HAP-1 (cell line): ENCODE measurements at regions not wholly inside any gene's neighbourhood (a gene's known extent, or its start where the extent isn't known, plus 50 kb on each side); places are given as distances from the start of the nearest gene placed in this dataset.
A peak's percentile ranks its signal among the peaks of the same experiment; 100 is the strongest.
"Not testable (repeated sequence)": the region's sequence is repeated elsewhere in the genome, so short reads cannot be mapped to it uniquely, and the experiment has no call there.

ENCODE experiments used
- DNase-seq, 2 experiments: peaks; one replicate each; pipeline ENCODE4 v3.0.0-alpha.2; 2016 to 2020; ENCODE audit warnings: low spot score in 2 of 2
- H3K27me3 ChIP-seq: fragments of 250-450 bp; sonication (Bioruptor Pico); 2 replicates; pipeline ENCODE4 v1.5.1; 2020; ENCODE audit warnings: low read depth, mild to moderate bottlenecking, moderate library complexity
- H3K36me3 ChIP-seq: fragments of 250-450 bp; sonication (Bioruptor Pico); replicated peaks from 2 replicates; pipeline ENCODE4 v1.5.1; 2020; ENCODE audit warnings: mild to moderate bottlenecking
- H3K4me1 ChIP-seq: fragments of 250-450 bp; sonication (Bioruptor Pico); 2 replicates; pipeline ENCODE4 v1.5.1; 2020; ENCODE audit warnings: mild to moderate bottlenecking
- H3K4me3 ChIP-seq: fragments of 250-450 bp; sonication (Bioruptor Pico); 2 replicates; pipeline ENCODE4 v1.5.1; 2020; ENCODE audit warnings: mild to moderate bottlenecking, moderate library complexity
- H3K9me3 ChIP-seq: fragments of 250-450 bp; sonication (Bioruptor Pico); 2 replicates; pipeline ENCODE4 v1.5.1; 2020; ENCODE audit warnings: mild to moderate bottlenecking, moderate library complexity
- in situ Hi-C: fragments of 300-500 bp; cut with MboI; formaldehyde crosslinking; loops from 3 replicates; pipeline ENCODE4 v1.14.3; 2020; ENCODE audit warnings: low sequenced_read_pairs, inconsistent platforms, mixed read lengths

DNA sequence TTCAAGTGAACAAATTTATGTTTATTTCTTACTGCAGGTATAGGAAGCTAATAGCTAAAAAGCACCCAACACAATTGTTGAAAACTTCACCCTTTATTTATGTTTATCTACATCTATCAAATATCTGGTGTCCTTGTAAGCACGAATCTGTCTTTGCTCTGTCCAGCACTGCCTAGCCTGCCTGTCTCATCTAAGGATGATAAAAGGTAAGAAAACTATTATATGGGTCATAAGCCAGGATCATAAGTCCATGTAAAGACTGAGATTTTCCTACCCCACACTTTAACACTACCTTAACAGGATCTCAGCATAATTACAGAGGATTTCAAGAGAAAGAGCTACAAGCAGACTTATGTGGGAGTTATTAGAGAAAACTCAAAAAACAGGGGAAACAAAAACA lies 365.6 kb upstream of the TMEFF2 start:
- Histone ChIP-seq H3K4me3 (no peak overlapping the region), H3K9me3 (no peaks in the 10 kb centered on the region), H3K4me1 (no peaks in the 10 kb centered on the region; the same call in 1 of the 2 replicates), H3K36me3 (no peaks in the 10 kb centered on the region), H3K27me3 (no peaks in the 10 kb centered on the region)
- no peak for DNase-seq
- in situ Hi-C loops, result no loop called here

DNA sequence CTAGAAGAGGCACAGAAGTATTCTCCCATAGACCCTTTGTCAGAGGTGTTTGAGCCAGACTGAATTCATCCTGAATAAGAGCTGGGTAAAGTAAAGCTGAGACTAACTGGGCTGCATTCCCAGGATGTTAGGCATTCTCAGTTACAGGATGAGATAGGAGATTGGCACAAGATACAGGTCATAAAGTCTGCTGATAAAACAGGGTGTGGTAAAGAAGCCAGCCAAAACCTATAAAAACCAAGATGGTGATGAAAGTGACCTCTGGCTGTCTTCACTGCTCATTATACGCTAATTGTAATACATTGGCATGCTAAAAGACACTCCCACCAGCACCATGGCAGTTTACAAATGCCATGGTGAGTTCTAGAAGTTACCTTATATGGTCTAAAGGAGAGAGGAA lies 364.9 kb upstream of the TMEFF2 start:
- Histone ChIP-seq H3K4me1 (no peaks in the 10 kb centered on the region), H3K36me3 (no peaks in the 10 kb centered on the region), H3K9me3 (no peaks in the 10 kb centered on the region), H3K4me3 (no peak overlapping the region), H3K27me3 (no peaks in the 10 kb centered on the region)
- DNase-seq, result no peak
- in situ Hi-C loops, result no loop called here

DNA sequence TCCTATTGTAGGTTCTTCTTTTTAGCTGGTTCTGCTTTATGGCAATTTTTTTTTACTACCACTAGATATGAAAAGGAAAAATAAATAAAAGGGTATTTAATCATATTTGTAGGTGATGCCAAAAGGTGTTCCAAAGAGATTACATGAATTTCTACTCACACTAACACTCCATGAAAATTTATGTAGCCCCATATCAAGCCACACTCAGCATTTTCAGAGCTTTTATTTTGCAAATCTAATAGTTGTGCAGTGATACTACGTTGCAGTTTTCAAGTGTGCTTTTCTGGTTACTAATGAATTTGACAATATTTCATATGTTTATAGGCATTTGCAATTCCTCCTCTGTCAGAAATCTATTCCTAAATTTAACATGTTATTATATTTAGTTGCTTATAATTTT lies 363.9 kb upstream of the TMEFF2 start:
- DNase-seq, result no peak
- in situ Hi-C loops, result no loop called here
- Histone ChIP-seq H3K9me3 (no peaks in the 10 kb centered on the region), H3K36me3 (no peaks in the 10 kb centered on the region), H3K4me3 (no peak overlapping the region), H3K4me1 (no peaks in the 10 kb centered on the region), H3K27me3 (no peaks in the 10 kb centered on the region)

DNA sequence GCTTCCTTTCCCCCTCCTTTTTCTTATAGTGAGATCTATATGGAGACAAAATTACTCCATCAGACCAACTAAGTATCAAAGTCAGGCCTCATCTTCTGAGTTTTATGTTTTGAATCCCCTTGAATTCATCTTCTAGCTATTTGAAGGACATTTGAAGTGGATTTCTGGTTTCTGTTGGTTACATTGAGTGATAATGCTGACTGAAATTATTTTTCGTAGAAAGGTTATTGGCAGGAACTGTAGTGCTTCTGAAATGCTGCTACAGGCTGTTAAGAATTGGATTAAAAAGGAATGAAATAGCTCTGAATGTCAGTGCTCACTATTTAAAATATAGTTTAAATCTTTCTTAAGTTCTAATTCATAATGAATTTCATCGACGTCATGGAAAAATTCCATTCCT lies 361.0 kb upstream of the TMEFF2 start:
- H3K27me3 ChIP-seq, result no peaks in the 10 kb centered on the region
- no peak overlapping the region for H3K4me3 ChIP-seq
- in situ Hi-C loops, result no loop called here
- H3K4me1 ChIP-seq, result no peaks in the 10 kb centered on the region
- H3K9me3 ChIP-seq, result no peaks in the 10 kb centered on the region
- H3K36me3 ChIP-seq, result no peaks in the 10 kb centered on the region
- DNase-seq, result no peak

DNA sequence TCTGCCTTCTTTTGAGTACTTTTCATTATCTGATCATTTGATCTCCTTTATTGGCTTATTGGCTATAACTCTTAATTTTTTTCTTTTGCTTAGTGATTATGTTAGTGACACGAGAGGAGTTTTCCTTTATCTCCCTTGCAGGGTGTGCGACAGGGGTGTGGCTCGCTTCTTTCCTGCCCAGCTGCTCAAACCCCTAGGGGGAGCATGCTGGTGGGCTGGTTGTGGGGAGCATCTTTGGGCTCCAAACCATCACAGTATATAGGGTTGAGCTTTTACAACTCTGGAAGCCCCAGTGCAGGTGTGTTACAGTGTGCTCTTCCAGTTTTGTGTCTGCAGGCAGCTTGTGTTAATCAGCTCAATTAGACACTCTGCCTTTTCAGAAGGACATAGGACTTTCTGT lies 357.0 kb upstream of the TMEFF2 start:
- no peak overlapping the region for H3K4me3 ChIP-seq
- no peaks in the 10 kb centered on the region for H3K4me1 ChIP-seq
- no peaks in the 10 kb centered on the region for H3K9me3 ChIP-seq
- DNase-seq, result no peak
- H3K27me3 ChIP-seq, result no peaks in the 10 kb centered on the region
- H3K36me3 ChIP-seq, result no peaks in the 10 kb centered on the region
- in situ Hi-C loops, result no loop called here

DNA sequence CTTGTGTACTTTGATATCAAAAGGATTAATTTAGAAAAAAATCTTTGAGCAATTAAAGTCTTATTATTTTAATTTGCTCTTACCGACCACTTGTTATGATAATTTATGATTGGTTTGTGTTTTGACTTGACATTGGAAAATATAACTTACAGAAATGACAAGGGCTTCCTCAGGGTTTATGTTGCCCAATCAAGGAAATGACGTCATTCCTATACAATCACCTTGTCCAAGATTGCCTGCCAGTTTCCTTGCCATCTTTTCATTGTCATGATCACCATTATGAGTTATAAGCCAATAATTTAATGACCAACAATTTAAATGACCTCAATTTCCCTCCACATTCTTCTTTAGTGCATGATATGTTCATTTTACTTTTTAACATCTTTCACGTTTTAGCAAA lies 351.8 kb upstream of the TMEFF2 start:
- Histone ChIP-seq H3K9me3 (no peaks in the 10 kb centered on the region), H3K27me3 (no peaks in the 10 kb centered on the region), H3K4me3 (no peak overlapping the region), H3K4me1 (peaks cover 4% of the 10 kb centered on the region), H3K36me3 (no peaks in the 10 kb centered on the region)
- in situ Hi-C loops, result no loop called here
- DNase-seq, result no peak

DNA sequence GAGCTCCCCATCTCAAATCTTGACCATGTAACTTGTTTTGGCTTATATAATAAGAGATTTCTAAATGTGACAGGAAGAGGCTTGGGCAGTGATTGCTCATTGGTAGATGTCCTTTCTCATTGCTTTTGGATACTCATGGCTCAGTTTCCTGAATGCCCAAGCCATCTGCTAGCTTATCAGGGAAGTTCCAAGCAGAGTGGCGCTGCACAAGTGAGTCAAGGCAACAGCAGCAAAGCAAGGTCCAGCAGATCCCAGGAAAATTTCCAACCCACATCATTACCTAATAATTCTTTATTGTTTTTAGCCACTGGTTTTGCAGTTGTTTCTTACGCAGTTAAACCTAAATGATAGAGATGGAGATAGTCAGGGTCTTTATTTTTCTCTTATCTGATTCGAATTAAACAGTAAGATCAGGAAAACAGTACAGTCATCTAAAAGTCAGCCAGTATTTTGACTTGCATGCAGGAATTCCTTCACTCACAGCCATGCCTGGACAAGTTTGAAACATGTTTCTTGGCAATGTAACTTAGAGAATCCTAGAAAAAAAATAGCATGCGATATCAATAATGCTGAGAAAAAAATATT lies 349.7 kb upstream of the TMEFF2 start:
- no peak for DNase-seq
- in situ Hi-C loops, result no loop called here
- H3K9me3 ChIP-seq, result no peaks in the 10 kb centered on the region
- H3K4me1 ChIP-seq, result peaks cover 4% of the 10 kb centered on the region
- no peaks in the 10 kb centered on the region for H3K27me3 ChIP-seq
- H3K36me3 ChIP-seq, result no peaks in the 10 kb centered on the region
- no peak overlapping the region for H3K4me3 ChIP-seq

DNA sequence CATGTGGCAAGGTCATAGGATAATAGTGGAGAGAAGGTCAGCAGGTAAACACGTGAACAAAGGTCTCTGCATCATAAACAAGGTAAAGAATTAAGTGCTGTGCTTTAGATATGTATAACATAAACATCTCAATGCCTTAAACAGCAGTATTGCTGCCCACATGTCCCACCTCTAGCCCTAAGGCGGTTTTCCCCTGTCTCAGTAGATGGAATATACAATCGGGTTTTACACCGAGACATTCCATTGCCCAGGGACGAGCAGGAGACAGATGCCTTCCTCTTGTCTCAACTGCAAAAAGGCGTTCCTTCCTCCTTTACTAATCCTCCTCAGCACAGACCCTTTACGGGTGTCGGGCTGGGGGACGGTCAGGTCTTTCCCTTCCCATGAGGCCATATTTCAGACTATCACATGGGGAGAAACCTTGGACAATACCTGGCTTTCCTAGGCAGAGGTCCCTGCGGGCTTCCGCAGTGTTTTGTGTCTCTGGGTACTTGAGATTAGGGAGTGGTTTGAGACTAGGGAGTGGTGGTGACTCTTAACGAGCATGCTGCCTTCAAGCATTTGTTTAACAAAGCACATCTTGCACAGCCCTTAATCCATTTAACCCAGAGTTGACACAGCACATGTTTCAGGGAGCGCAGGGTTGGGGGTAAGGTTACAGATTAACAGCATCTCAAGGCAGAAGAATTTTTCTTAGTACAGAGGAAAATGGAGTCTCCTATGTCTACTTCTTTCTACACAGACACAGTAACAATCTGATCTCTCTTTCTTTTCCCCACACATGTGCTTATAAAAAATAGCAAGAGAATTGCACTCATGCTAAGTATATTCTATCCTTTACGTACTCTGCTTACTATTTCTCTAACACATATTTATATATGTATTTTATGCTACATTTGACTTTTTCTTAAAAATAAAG lies 347.7 kb upstream of the TMEFF2 start:
- peak; percentile 61 to 75 for DNase-seq
- in situ Hi-C loops, result not testable (repeated sequence)

DNA sequence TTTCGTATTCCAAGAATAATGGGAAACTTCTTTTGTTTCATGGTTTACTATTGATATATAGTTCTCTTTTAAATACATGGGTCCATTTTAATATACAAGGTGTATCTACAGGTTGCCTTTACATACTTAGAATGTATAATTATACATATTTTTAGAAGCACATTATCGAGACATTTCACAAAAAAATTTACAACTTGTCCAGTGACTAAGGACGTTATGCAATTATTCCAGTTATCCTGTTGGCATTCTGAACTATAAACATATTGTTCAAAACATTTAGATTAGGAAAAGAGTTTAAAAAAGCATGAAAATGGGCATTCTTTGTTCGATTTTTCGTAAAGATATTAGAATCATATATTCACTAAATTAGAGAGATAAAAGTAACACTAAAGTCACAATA lies 344.6 kb upstream of the TMEFF2 start:
- Histone ChIP-seq H3K9me3 (no peaks in the 10 kb centered on the region), H3K27me3 (no peaks in the 10 kb centered on the region), H3K4me1 (peaks cover 16% of the 10 kb centered on the region), H3K36me3 (no peaks in the 10 kb centered on the region), H3K4me3 (no peak overlapping the region)
- in situ Hi-C loops, result no loop called here
- no peak for DNase-seq

More for the DNA sequence above, 347.7 kb upstream of the TMEFF2 start:
- not testable (repeated sequence) for H3K4me3 ChIP-seq, H3K9me3 ChIP-seq, H3K4me1 ChIP-seq, H3K27me3 ChIP-seq, H3K36me3 ChIP-seq

DNA sequence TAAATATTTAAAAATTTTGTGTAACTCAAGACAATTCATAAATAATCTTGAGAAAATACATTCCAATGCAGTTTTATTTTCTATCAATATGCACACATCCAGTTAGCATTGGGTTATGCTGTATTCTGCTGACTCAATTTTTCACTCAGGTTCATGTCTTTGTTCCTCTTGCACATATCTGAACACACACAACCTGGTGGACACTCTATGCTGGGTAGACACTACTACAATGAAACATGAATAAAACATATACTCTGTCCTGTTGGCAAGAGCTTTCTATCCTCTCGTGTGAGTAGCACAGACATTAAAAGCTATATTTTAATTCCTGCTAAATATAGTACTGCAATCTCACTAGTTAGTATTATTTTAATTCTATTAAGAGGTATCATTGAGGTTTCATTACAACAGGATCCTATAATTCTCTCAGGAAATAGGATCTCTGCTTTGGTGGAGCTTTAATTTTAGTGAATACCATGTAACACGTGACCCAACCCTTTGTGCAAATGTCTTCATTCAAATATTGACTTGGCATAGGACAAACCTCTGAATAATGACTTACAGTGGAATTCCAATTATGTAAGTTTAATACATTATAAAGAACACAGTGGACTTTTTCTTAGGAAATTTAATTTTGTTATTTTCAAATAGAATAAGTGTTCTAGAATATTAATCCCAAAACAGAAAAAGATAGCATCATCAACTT lies 342.3 kb upstream of the TMEFF2 start:
- H3K36me3 ChIP-seq, result no peaks in the 10 kb centered on the region
- peaks cover 11% of the 10 kb centered on the region for H3K4me1 ChIP-seq
- peak in 1 of 2 experiments; percentile 30 for DNase-seq
- in situ Hi-C loops, result no loop called here
- H3K4me3 ChIP-seq, result no peak overlapping the region
- no peaks in the 10 kb centered on the region for H3K27me3 ChIP-seq
- no peaks in the 10 kb centered on the region for H3K9me3 ChIP-seq

DNA sequence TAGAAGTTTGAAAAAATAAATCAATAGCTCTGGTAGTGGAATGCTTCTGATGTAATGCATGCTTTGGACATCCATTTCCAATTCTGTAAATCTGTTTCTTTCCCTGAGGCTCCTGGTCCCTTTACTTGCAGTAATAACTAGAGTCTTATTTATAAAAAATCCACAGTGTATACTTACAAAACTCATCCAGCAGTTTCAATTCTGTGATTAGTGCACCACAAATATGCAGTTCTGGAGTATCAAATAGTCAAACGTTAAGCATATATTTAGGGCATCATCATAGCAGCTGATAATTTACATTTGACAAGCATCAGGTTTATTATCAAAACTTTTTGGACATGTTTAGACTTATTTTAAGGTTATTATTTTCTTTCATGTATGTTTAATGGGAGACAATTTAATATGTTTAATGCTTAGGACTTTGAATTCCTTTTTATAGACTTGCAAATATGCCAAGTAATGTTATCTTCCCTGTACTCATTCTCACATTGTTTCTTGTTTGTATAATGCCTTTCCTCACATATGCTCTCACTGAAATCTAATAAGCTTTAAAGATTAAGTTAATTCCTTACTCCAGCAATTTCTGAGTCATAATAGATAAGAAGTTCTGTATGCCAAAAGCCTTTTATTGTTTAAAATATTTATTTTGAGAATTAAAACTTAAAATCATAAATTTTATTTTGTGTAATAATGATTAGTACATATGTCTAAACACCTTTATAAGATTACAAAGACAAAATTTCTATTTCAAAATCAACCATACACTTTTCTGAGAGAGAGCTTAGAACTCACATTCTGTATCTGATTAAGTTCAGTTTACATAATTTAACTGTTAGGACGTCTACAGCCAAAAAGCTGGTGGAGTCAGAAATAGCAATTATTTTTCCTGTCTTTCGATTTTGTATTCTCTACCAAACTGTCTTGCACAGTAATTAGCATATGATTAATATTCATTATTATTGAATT lies 341.5 kb upstream of the TMEFF2 start:
- H3K36me3 ChIP-seq, result no peaks in the 10 kb centered on the region
- in situ Hi-C loops, result no loop called here
- peaks cover 11% of the 10 kb centered on the region for H3K4me1 ChIP-seq
- peak in 1 of 2 experiments; percentile 58 for DNase-seq
- no peaks in the 10 kb centered on the region for H3K9me3 ChIP-seq
- H3K27me3 ChIP-seq, result no peaks in the 10 kb centered on the region
- no peak overlapping the region for H3K4me3 ChIP-seq

DNA sequence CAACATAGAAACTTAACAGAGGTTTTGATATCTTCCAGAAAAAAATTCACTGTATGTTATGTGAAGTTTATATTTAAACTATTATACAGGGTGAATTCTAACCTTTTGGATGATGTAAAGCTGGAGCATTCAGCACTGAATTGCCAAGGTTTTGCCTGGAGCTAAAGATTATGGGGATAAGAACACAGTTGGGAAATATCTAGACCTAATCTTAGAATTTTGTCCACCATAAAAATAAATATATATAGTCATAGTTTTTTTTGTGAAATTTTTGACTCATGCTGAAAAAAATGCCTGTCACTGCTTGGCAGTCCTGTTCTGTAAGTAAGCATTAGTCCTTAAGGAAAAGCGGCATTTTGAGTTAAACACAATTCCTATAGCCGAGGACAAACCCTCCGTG lies 339.3 kb upstream of the TMEFF2 start:
- no peaks in the 10 kb centered on the region for H3K9me3 ChIP-seq
- in situ Hi-C loops, result no loop called here
- H3K4me3 ChIP-seq, result no peak overlapping the region
- H3K27me3 ChIP-seq, result no peaks in the 10 kb centered on the region
- H3K4me1 ChIP-seq, result peaks cover 11% of the 10 kb centered on the region
- no peaks in the 10 kb centered on the region for H3K36me3 ChIP-seq
- no peak for DNase-seq

DNA sequence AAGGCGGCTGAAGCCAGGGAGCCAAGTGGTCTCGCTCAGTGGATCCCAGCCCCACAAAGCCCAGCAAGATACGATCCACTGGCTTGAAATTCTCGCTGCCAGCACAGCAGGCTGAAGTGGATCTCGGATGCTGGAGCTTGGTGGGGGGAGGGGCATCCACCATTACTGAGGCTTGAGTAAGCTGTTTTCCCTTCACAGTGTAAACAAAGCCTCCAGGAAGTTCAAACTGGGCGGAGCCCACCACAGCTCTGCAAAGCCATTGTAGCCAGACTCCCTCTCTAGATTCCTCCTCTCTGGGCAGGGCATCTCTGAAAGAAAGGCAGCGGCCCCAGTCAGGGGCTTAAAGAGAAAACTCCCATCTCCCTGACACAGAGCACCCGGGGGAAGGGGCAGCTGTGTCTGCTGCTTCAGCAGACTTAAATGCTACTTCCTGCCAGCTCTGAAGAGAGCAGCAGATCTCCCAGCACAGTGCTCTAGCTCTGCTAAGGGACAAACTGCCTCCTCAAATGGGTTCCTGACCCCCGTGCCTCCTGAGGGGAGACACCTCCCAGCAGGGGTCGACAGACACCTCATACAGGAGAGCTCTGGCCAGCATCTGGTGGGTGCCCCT lies 330.0 kb upstream of the TMEFF2 start:
- H3K4me1 ChIP-seq, in situ Hi-C loops, H3K4me3 ChIP-seq, H3K27me3 ChIP-seq, H3K9me3 ChIP-seq, H3K36me3 ChIP-seq: not testable (repeated sequence)
- DNase-seq, result peak in 1 of 2 experiments; percentile 10
